22Rv1 (cell line): ENCODE measurements at regions not wholly inside any gene's neighbourhood (a gene's known extent, or its start where the extent isn't known, plus 50 kb on each side); places are given as distances from the start of the nearest gene placed in this dataset.

Source experiments
- H3K27ac ChIP-seq: fragments of 450-650 bp; 2 replicates; pipeline ENCODE4 v1.5.1; 2017
- CTCF ChIP-seq: fragments of 450-650 bp; IDR thresholded peaks from 2 replicates; pipeline ENCODE4 v1.5.1; 2017; ENCODE audit warnings: mild to moderate bottlenecking
- ZFX ChIP-seq: fragments of 450-650 bp; IDR thresholded peaks from 2 replicates; pipeline ENCODE4 v1.6.1; 2017; ENCODE audit warnings: antibody characterized with exemption, borderline replicate concordance

GRCh38 chr1:13949546-13949945, 249.6 kb downstream of the PRDM2 start:
- H3K27ac ChIP-seq = no peak overlapping the region
- TF ChIP-seq ZFX (no peak), CTCF (no peak)

DNA sequence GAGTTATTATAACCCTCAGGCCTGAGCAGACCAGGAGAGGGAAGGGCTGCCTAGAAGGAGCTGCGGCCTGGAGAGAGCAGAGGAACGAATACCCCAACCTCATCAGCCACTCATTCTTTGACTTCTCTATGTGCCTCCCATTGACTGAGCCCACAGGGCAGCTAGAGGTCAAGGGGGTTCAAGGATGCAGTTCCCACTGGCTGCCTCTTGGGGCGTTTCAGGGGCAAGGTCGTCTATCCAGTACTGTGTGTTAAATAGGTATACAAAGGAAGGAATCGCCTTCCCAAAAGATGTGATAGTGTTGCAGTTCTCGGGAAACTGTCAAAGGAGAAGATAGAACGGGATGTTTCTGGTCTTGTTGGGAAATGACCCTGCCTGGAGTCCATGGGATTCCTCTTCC, 250.6 kb downstream of the PRDM2 start:
- TF ChIP-seq ZFX (no peak), CTCF (peak; percentile 33; the same call in 1 of the 2 replicates)
- H3K27ac ChIP-seq = no peak overlapping the region

DNA sequence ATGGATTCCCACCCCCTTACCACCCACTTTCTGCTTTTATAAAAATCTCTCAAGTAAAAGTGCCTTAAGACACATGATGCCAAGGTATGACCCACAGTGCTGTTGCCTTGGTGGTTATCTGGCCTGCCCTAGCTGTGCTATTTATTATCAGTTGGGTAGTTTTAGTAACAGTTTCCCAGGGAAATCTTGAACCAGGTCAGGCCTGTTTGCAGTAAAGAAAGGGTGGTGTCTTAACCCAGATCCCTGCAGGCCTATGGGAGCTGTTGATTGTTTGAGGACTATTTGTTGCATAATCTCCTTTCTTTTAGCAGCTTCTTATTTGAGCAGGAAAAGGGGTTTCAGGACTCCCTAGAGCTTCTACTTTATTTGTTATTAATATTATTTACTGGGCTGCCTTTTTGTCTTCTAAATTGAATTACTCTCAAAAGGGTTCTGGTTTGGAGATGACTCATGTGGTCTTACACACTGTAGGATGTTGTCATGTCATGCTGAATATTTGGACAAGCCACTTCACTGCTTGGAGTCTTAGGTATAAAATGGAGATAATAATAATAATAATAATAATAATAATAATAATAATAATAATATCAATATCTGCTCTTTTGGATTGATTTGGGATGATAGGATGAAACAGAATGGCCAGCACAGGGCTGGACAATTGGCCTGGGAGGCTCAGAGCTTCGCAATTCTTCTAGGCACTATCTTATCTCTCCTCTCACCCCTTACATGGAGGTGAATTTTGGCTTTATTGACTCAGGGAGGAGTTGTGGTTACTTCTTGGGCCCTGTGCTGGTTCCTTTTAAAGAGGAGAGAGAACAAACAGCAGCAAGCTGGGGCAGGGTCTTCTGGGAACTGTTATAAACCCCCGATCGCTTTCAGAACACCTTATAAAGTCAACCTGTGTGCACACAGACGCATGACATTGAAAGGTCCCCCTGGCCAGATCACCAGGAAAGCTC, 252.1 kb downstream of the PRDM2 start:
- no peak overlapping the region for H3K27ac ChIP-seq
- TF ChIP-seq ZFX (no peak), CTCF (no peak)

DNA sequence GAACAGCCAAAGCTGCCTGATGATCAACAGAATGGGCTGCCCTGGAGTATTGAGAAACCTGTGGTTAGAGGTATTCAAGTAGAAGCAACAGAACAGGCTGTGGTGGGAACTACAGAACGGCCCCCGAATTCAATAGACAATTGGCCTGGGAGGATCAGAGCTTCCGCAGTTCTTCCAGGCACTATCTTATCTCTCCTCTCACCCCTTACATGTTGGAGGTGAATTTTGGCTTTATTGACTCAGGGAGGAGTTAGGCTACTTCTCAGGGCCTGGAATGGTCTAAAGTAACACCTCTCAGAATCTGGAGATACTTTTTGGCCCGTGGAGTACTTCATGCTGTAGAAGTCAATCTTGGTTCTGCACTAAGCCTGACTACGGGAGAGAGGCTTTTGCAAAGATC, 253.0 kb downstream of the PRDM2 start:
- H3K27ac ChIP-seq = no peak overlapping the region
- TF ChIP-seq ZFX (no peak), CTCF (no peak)

- TF ChIP-seq ZFX (no peak), CTCF (no peak)
- H3K27ac ChIP-seq = no peak overlapping the region
Observed at GRCh38 chr1:13956393-13956792, 256.4 kb downstream of the PRDM2 start.

DNA sequence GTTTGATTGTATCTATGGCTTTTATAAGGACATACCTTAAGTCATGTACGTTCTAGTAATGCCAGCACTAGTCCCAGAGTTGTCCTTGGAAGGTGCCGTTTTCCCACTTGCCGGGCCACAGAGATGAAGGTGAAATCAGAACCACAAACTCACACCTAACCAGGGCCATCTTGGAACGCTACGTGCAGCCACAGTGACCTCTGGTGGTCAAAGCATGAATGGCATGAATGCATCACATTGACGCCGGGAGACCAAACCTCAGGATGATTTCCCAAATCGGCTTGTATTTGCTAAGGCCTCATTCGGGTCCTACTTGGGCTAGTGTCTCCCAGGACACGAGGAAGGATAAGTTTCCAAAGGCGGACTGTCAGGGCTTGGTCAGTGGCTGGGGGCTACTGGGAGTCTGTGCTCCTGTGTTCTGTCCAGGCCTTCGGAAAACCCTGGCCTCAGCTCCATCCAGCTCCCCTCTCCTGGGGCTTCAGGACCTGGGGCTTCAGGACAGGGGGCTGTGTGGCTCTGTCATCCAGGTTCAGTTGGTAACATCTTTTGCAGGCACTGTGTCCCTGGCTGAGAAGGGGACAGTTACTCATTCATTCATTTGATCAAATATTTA, 260.5 kb downstream of the PRDM2 start:
- H3K27ac ChIP-seq = no peak overlapping the region
- TF ChIP-seq ZFX = no peak
- peak; percentile 90 for TF ChIP-seq CTCF

DNA sequence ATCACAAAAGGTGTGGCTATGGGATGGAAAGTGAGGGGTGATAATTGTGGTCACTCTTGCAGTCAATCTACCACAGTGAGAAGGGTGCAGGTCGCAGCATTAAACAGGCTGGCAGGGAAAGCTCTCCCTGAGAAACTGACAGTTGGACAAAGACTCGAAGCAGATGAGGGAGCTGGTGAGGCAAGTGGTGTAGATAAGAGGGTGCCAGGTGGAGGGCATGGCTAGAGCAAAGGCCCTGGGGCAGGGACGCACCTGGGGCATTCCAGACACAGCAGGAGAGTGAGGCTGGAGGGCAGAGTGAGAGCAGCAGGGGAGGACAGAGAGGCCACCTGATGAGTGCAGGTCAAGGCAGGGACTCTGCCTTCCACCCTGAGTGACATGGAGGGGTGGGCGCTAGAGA, 264.8 kb downstream of the PRDM2 start:
- no peak for TF ChIP-seq CTCF
- no peak for TF ChIP-seq ZFX
- no peak overlapping the region for H3K27ac ChIP-seq
